ENCODE measurements at regions not wholly inside any gene's neighbourhood (a gene's known extent, or its start where the extent isn't known, plus 50 kb on each side); places are given as distances from the start of the nearest gene placed in this dataset.

- TF ChIP-seq CTCF (IDR thresholded peaks at IDR 0.05) (no peak), POLR2A (IDR thresholded peaks at IDR 0.05) (no peak), POLR2AphosphoS5 (IDR thresholded peaks at IDR 0.05) (no peak)
These were observed 392.3 kb upstream of the RGS17 start for GRCh38 chr6:153523390-153523789.
